A673 (cell line): ENCODE measurements at regions not wholly inside any gene's neighbourhood (a gene's known extent, or its start where the extent isn't known, plus 50 kb on each side); places are given as distances from the start of the nearest gene placed in this dataset.

Source experiments
- BruUV-seq: library from RNA; stranded (reverse); fragments of 400-500 nt; replicated peaks from 2 replicates; lab custom pipeline; 2021; lab: Mats Ljungman, UMichigan
- CTCF ChIA-PET: fragments of 300-600 bp; sonication (Branson Sonifier 250); formaldehyde crosslinking; loops from one replicate; lab custom pipeline; 2022; ENCODE audit warnings: antibody characterized with exemption; lab: Charles Lee
- POLR2A ChIA-PET: fragments of 300-600 bp; sonication (Branson Sonifier 250); formaldehyde crosslinking; loops from one replicate; lab custom pipeline; 2022; ENCODE audit warnings: antibody characterized with exemption; ENCODE audit not compliant: low non-redundant PET; lab: Charles Lee
- DNase-seq: peaks from one replicate; pipeline ENCODE4 v3.0.0-alpha.2; 2015; ENCODE audit warnings: low spot score
- H3K27ac ChIP-seq: fragments of 200-600 bp; sonication (generic); 2 replicates; pipeline ENCODE4 v1.5.1; 2016; ENCODE audit warnings: mixed run types, low read depth, mild to moderate bottlenecking, mixed read lengths, antibody characterized with exemption, low read length; ENCODE audit not compliant: poor library complexity, severe bottlenecking
- H3K27me3 ChIP-seq: fragments of 200-600 bp; sonication (generic); replicated peaks from 2 replicates; pipeline ENCODE4 v1.6.1; 2017; ENCODE audit warnings: mixed run types, low read depth, mild to moderate bottlenecking, mixed read lengths, antibody characterized with exemption, low read length; ENCODE audit not compliant: insufficient read depth, poor library complexity
- H3K36me3 ChIP-seq: fragments of 200-600 bp; sonication (generic); 2 replicates; pipeline ENCODE4 v1.6.1; 2016; ENCODE audit warnings: mixed run types, mild to moderate bottlenecking, mixed read lengths, antibody characterized with exemption, low read length; ENCODE audit not compliant: insufficient read depth, poor library complexity, severe bottlenecking
- H3K4me1 ChIP-seq: fragments of 200-600 bp; sonication (generic); 2 replicates; pipeline ENCODE4 v1.6.1; 2017; ENCODE audit warnings: mixed run types, mild to moderate bottlenecking, mixed read lengths, antibody characterized with exemption, low read length; ENCODE audit not compliant: insufficient read depth, poor library complexity, severe bottlenecking
- H3K4me3 ChIP-seq: fragments of 200-600 bp; sonication (generic); 2 replicates; pipeline ENCODE4 v1.5.1; 2016; ENCODE audit warnings: low read depth, mixed run types, mild to moderate bottlenecking, mixed read lengths, low read length; ENCODE audit not compliant: poor library complexity, severe bottlenecking
- H3K9me3 ChIP-seq: fragments of 200-600 bp; sonication (generic); 2 replicates; pipeline ENCODE4 v1.6.1; 2016; ENCODE audit warnings: mixed run types, low read depth, mild to moderate bottlenecking, mixed read lengths, antibody characterized with exemption, low read length; ENCODE audit not compliant: poor library complexity, severe bottlenecking
- EZH2 ChIP-seq: fragments of 200-600 bp; sonication (generic); IDR thresholded peaks from 2 replicates; pipeline ENCODE4 v1.6.1; 2017; ENCODE audit warnings: borderline replicate concordance, low read depth, mild to moderate bottlenecking, mixed read lengths, antibody characterized with exemption, low read length; ENCODE audit not compliant: poor library complexity, severe bottlenecking
- intact Hi-C: fragments of 100-400 bp; cut with micrococcal nuclease; formaldehyde crosslinking; loops from one replicate; pipeline ENCODE4 v1.10.0; 2022; ENCODE audit not compliant: unreplicated experiment
- TF ChIP-seq, protein P1 (sequence below): fragments of 300-800, 200-600 bp; sonication (generic); conservative IDR thresholded peaks from 2 replicates; pipeline ENCODE4 v1.5.1; 2017; ENCODE audit warnings: low read depth, mild to moderate bottlenecking, antibody characterized with exemption, low read length, moderate library complexity, mixed read lengths

DNA sequence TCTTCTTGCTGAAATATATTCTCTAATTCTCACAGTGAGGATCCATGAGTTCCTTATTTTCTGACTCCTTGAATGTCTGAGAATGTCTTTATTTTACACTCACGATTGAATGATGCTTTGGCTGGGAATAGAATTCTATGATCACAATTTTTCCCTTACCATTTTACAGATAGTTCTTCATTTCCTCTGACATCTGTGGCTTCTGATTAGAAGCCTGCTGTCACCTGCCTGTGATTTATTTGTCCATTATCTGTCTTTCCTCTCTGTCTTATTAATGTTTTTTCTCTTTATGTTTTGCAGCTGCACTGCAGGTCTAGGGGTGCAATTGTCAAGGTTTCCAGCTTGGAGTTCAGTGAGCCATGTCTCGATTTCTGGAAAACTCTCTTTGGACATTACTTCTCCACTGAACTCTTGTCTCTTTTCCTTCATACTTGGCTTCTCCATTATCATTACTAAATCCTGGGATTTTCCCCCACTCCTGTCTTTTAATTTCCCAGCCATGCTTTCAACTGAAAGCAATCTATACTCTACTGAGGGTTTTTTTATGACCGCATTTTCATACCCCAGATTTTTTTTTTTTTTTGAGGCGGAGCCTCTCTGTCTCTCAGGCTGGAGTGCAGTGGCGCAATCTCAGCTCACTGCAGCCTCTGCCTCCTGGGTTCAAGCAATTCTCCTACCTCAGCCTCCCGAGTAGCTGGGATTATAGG is 85.8 kb upstream of the PRNP start:
- Histone ChIP-seq H3K4me1 (peaks cover 19% of the 10 kb centered on the region), H3K27me3 (no peaks in the 10 kb centered on the region), H3K9me3 (no peaks in the 10 kb centered on the region), H3K36me3 (no peaks in the 10 kb centered on the region), H3K4me3 (no peak overlapping the region), H3K27ac (no peak overlapping the region)
- ChIA-PET CTCF (interaction anchor here (0.6 kb wide), 1 partner anchor 15 kb away, joined by 3 read pairs; no protein-coding TSS in a partner anchor), POLR2A (interaction anchor here (0.7 kb wide), 1 partner anchor 130 kb away, joined by 10 read pairs; no protein-coding TSS in a partner anchor)
- no TSS peak for BruUV-seq
- intact Hi-C loops: no loop called here
- DNase-seq: no peak
- TF ChIP-seq, protein P1, sequence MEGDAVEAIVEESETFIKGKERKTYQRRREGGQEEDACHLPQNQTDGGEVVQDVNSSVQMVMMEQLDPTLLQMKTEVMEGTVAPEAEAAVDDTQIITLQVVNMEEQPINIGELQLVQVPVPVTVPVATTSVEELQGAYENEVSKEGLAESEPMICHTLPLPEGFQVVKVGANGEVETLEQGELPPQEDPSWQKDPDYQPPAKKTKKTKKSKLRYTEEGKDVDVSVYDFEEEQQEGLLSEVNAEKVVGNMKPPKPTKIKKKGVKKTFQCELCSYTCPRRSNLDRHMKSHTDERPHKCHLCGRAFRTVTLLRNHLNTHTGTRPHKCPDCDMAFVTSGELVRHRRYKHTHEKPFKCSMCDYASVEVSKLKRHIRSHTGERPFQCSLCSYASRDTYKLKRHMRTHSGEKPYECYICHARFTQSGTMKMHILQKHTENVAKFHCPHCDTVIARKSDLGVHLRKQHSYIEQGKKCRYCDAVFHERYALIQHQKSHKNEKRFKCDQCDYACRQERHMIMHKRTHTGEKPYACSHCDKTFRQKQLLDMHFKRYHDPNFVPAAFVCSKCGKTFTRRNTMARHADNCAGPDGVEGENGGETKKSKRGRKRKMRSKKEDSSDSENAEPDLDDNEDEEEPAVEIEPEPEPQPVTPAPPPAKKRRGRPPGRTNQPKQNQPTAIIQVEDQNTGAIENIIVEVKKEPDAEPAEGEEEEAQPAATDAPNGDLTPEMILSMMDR: no peak
- no peak for TF ChIP-seq EZH2

DNA sequence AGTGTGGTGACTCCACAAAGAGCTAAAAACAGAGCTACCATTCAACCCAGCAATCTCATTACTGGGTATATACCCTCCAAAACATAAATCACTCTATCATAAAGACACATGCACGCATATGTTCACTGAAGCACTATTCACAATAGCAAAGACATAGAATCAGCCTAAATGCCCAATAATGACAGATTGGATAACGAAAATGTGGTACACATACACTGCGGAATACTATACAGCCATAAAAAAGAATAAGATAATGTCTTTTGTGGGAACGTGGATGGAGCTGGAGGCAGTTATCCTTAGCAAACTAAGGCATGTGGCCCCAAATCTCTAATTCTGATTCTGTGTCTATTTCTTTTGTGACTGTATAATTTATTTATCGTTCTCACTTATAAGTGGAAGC is 89.0 kb upstream of the PRNP start:
- Histone ChIP-seq H3K27me3 (no peaks in the 10 kb centered on the region), H3K36me3 (no peaks in the 10 kb centered on the region), H3K4me1 (peaks cover 42% of the 10 kb centered on the region), H3K4me3 (no peak overlapping the region), H3K9me3 (no peaks in the 10 kb centered on the region), H3K27ac (no peak overlapping the region)
- ChIA-PET POLR2A (interaction anchor here (0.6 kb wide), 1 partner anchor 127 kb away, joined by 3 read pairs; no protein-coding TSS in a partner anchor), CTCF (no interaction called here)
- TF ChIP-seq EZH2: no peak
- TF ChIP-seq, protein P1: no peak
- intact Hi-C loops: no loop called here
- no peak for DNase-seq
- no TSS peak for BruUV-seq

DNA sequence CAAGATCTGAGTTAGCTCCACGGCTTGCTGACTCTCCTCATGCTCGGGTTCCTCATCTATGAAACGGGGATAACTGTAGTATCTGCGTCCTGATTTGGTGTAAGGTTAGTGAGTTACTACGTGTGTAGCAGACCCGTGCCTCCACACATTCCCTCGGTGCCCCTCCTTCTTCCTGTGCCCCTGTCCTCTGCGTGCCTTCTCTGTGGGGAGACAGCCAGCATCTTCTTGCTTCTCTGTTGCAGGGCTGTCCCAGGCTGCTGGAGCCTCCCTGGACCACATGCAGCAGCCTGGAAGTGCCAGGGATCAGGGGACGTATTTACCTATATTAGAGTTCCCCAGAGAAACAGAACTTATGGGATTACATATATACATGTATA is 93.1 kb upstream of the PRNP start:
- H3K27ac ChIP-seq: peak overlapping the region; percentile 85
- POLR2A ChIA-PET: no interaction called here
- H3K4me3 ChIP-seq: no peak overlapping the region
- H3K36me3 ChIP-seq: no peaks in the 10 kb centered on the region
- CTCF ChIA-PET: interaction anchor here (0.6 kb wide), 1 partner anchor 668 kb away, joined by 3 read pairs; no protein-coding TSS in a partner anchor
- TF ChIP-seq EZH2: no peak
- TF ChIP-seq, protein P1: no peak
- intact Hi-C loops: loop anchor here (2.0 to 5.0 kb wide), 3 partner anchors 110 to 484 kb away; no protein-coding TSS in a partner anchor
- peaks cover 36% of the 10 kb centered on the region for H3K4me1 ChIP-seq
- BruUV-seq: no TSS peak
- H3K27me3 ChIP-seq: no peaks in the 10 kb centered on the region
- no peak for DNase-seq
- no peaks in the 10 kb centered on the region for H3K9me3 ChIP-seq
